HCT116 (cell line): ENCODE measurements at regions not wholly inside any gene's neighbourhood (a gene's known extent, or its start where the extent isn't known, plus 50 kb on each side); places are given as distances from the start of the nearest gene placed in this dataset.

ENCODE experiments used
- ATAC-seq: fragments of 200-7000 bp; cut with Tn5 transposase; 2 replicates; pipeline ENCODE4 v1.9.1; 2020; ENCODE audit warnings: mild to moderate bottlenecking, moderate library complexity
- BruUV-seq: library from RNA; stranded (reverse); fragments of 400-500 nt; replicated peaks from 2 replicates; lab custom pipeline; 2021; lab: Mats Ljungman, UMichigan
- CTCF ChIA-PET: fragments of 300-600 bp; sonication (Branson Sonifier 250); formaldehyde crosslinking; loops from one replicate; lab custom pipeline; 2021; ENCODE audit warnings: antibody characterized with exemption; lab: Charles Lee
- POLR2A ChIA-PET: fragments of 300-600, 350-600 bp; sonication (Branson Sonifier 250); formaldehyde crosslinking; loops from one replicate; lab custom pipeline; 2021; ENCODE audit warnings: antibody characterized with exemption; lab: Charles Lee
- RAD21 ChIA-PET, 2 experiments: fragments of 300-600 bp; sonication (Branson Sonifier 250); formaldehyde crosslinking; loops; one replicate each; lab custom pipeline; 2023; ENCODE audit warnings: low total read pairs in 2 of 2; ENCODE audit not compliant: uncharacterized antibody in 2 of 2, unreplicated experiment in 2 of 2, low non-redundant PET in 1 of 2; lab: Charles Lee
- DNase-seq: peaks from one replicate; pipeline ENCODE4 v3.0.0-alpha.2; 2010; ENCODE audit warnings: low read depth, low spot score
- H2AFZ ChIP-seq: fragments of 200-600 bp; shearing (Covaris generic), sonication (generic); 2 replicates; pipeline ENCODE4 v1.6.1; 2017; ENCODE audit warnings: low read depth, mixed run types, mixed read lengths, antibody characterized with exemption, low read length; ENCODE audit not compliant: poor library complexity, severe bottlenecking
- H3K27ac ChIP-seq: 2 replicates; pipeline ENCODE4 v1.5.1; 2012; ENCODE audit warnings: low read depth, low read length
- H3K27me3 ChIP-seq: fragments of 200-600 bp; sonication (generic); 2 replicates; pipeline ENCODE4 v1.6.1; 2016; ENCODE audit warnings: mixed run types, low read length, mixed read lengths; ENCODE audit not compliant: insufficient read depth
- H3K36me3 ChIP-seq, 2 experiments: fragments of 200-500 bp in 1 of 2; fragments of 200-600 bp in 1 of 2; sonication (Bioruptor generic) in 1 of 2; sonication (generic) in 1 of 2; 2 replicates each; pipeline versions ENCODE4 v1.5.1 to v1.6.1; 2014 to 2016; ENCODE audit warnings: low read length in 2 of 2, inconsistent platforms in 1 of 2, mixed read lengths in 1 of 2, mixed run types in 1 of 2; ENCODE audit not compliant: insufficient read depth in 2 of 2, control insufficient read depth in 1 of 2
- H3K4me1 ChIP-seq, 2 experiments: fragments of 200-600 bp in 1 of 2; sonication (generic) in 1 of 2; 2 replicates each; pipeline versions ENCODE4 v1.5.1 to v1.6.1; 2012 to 2017; ENCODE audit warnings: low read length in 2 of 2, inconsistent platforms in 1 of 2, mild to moderate bottlenecking in 1 of 2, mixed read lengths in 1 of 2, mixed run types in 1 of 2, moderate library complexity in 1 of 2; ENCODE audit not compliant: insufficient read depth in 2 of 2, control insufficient read depth in 1 of 2
- H3K4me2 ChIP-seq: fragments of 200-600 bp; sonication (generic); 2 replicates; pipeline ENCODE4 v1.6.1; 2017; ENCODE audit warnings: mixed run types, low read length, mixed read lengths
- H3K4me3 ChIP-seq, 2 experiments: fragments of 200-600 bp in 1 of 2; sonication (generic) in 1 of 2; replicated peaks in 1 of 2; 2 replicates each; pipeline ENCODE4 v1.5.1; 2011 to 2016; ENCODE audit warnings: low read length in 2 of 2, control low read depth in 1 of 2, low read depth in 1 of 2, mild to moderate bottlenecking in 1 of 2, mixed read lengths in 1 of 2, mixed run types in 1 of 2
- H3K79me2 ChIP-seq: fragments of 200-600 bp; sonication (generic); 2 replicates; pipeline ENCODE4 v1.6.1; 2017; ENCODE audit warnings: mild to moderate bottlenecking, mixed run types, low read length, moderate library complexity, mixed read lengths; ENCODE audit not compliant: insufficient read depth
- H3K9ac ChIP-seq: fragments of 200-600 bp; sonication (generic); 2 replicates; pipeline ENCODE4 v1.6.1; 2016; ENCODE audit warnings: low read length, mixed read lengths
- H3K9me2 ChIP-seq: fragments of 200-600 bp; sonication (generic), shearing (Covaris generic); 2 replicates; pipeline ENCODE4 v1.6.1; 2017; ENCODE audit warnings: mixed run types, mild to moderate bottlenecking, moderate library complexity; ENCODE audit not compliant: insufficient read depth
- H3K9me3 ChIP-seq, 2 experiments: fragments of 200-500 bp in 1 of 2; fragments of 200-600 bp in 1 of 2; sonication (Bioruptor generic) in 1 of 2; sonication (generic) in 1 of 2; 2 replicates each; pipeline ENCODE4 v1.6.1; 2014 to 2017; ENCODE audit warnings: low read length in 2 of 2, mixed read lengths in 2 of 2, inconsistent platforms in 1 of 2, low read depth in 1 of 2, mild to moderate bottlenecking in 1 of 2, mixed run types in 1 of 2, moderate library complexity in 1 of 2; ENCODE audit not compliant: control insufficient read depth in 1 of 2, insufficient read depth in 1 of 2
- H4K20me1 ChIP-seq: fragments of 200-600 bp; sonication (generic), shearing (Covaris generic); 2 replicates; pipeline ENCODE4 v1.6.1; 2017; ENCODE audit warnings: mixed run types, mild to moderate bottlenecking, moderate library complexity; ENCODE audit not compliant: insufficient read depth
- ATF3 ChIP-seq: IDR thresholded peaks from 2 replicates; pipeline ENCODE4 v1.6.1; 2012
- CEBPB ChIP-seq: IDR thresholded peaks from 2 replicates; pipeline ENCODE4 v1.6.1; 2012; ENCODE audit warnings: low read depth
- CTCF ChIP-seq, 3 experiments: fragments of 200-600 bp in 1 of 3; sonication (generic) in 1 of 3; IDR thresholded peaks in 2 of 3; conservative IDR thresholded peaks in 1 of 3; 2 replicates each; pipeline ENCODE4 v1.5.1; 2012 to 2017; ENCODE audit warnings: low read depth in 2 of 3, low read length in 2 of 3, antibody characterized with exemption in 1 of 3, borderline replicate concordance in 1 of 3, control low read depth in 1 of 3, mild to moderate bottlenecking in 1 of 3, mixed read lengths in 1 of 3, mixed run types in 1 of 3, moderate library complexity in 1 of 3; ENCODE audit not compliant: insufficient read depth in 1 of 3
- EZH2 ChIP-seq: fragments of 200-600 bp; sonication (generic); IDR thresholded peaks from 2 replicates; pipeline ENCODE4 v1.6.1; 2017; ENCODE audit warnings: antibody characterized with exemption, mixed run types
- FOSL1 ChIP-seq: IDR thresholded peaks from 2 replicates; pipeline ENCODE4 v1.6.1; 2012; ENCODE audit warnings: low read depth
- JUND ChIP-seq: IDR thresholded peaks from 2 replicates; pipeline ENCODE4 v1.6.1; 2012
- REST ChIP-seq: IDR thresholded peaks from 2 replicates; pipeline ENCODE4 v1.6.1; 2012; ENCODE audit warnings: low read depth
- SP1 ChIP-seq: IDR thresholded peaks from 2 replicates; pipeline ENCODE4 v1.6.1; 2012; ENCODE audit warnings: low read depth
- SRF ChIP-seq: IDR thresholded peaks from 2 replicates; pipeline ENCODE4 v1.6.1; 2012; ENCODE audit warnings: low read depth
- intact Hi-C: fragments of 100-400 bp; cut with micrococcal nuclease; formaldehyde crosslinking; loops from 2 replicates; pipeline ENCODE4 v1.10.0; 2022
- TF ChIP-seq, protein P1 (sequence below): IDR thresholded peaks from 2 replicates; pipeline ENCODE4 v1.6.1; 2011; ENCODE audit warnings: mild to moderate bottlenecking, low read length, moderate library complexity; ENCODE audit not compliant: insufficient replicate concordance; ENCODE audit errors: extremely low read depth

- TF ChIP-seq, protein P1, sequence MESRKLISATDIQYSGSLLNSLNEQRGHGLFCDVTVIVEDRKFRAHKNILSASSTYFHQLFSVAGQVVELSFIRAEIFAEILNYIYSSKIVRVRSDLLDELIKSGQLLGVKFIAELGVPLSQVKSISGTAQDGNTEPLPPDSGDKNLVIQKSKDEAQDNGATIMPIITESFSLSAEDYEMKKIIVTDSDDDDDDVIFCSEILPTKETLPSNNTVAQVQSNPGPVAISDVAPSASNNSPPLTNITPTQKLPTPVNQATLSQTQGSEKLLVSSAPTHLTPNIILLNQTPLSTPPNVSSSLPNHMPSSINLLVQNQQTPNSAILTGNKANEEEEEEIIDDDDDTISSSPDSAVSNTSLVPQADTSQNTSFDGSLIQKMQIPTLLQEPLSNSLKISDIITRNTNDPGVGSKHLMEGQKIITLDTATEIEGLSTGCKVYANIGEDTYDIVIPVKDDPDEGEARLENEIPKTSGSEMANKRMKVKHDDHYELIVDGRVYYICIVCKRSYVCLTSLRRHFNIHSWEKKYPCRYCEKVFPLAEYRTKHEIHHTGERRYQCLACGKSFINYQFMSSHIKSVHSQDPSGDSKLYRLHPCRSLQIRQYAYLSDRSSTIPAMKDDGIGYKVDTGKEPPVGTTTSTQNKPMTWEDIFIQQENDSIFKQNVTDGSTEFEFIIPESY, result no peak
- no peak for TF ChIP-seq CEBPB
These were observed 198.4 kb downstream of the PRDM2 start (continued) for GRCh38 chr1:13898406-13898805.

DNA sequence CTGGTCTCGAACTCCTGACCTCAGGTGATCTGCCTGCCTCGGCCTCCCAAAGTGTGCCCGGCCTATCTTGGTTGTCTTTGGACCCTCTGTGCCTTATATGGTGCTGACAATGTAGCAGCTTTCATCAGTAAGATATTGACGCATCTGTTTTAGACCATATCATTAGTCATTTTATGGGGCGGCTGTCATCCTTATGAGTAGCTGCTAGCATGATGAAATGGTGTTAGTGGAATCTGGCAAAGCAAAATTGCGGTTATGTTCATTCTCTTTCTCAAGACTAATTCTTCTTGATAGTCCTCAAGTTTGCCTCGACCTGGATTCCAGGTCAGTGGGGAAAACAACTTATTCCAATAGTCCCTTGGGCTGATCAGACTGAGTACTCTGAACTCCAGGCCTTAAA lies 199.9 kb downstream of the PRDM2 start:
- H3K4me2 ChIP-seq, result no peak overlapping the region
- DNase-seq (no peak), ATAC-seq (no peak)
- H3K27ac ChIP-seq, result no peak overlapping the region
- no peaks in the 10 kb centered on the region for H3K4me1 ChIP-seq
- no peaks in the 10 kb centered on the region for H3K79me2 ChIP-seq
- TF ChIP-seq SRF (no peak), REST (no peak), CTCF (IDR thresholded peaks at IDR 0.05 in 2 of 3, conservative IDR thresholded peaks at IDR 0.05 in 1 of 3; ENCODE audit: borderline replicate concordance in 1 of 3, insufficient read depth in 1 of 3, low read depth in 2 of 3, low read length in 2 of 3) (no peak), SP1 (no peak), EZH2 (no peak), FOSL1 (no peak), JUND (no peak), ATF3 (no peak)
- H3K9me3 ChIP-seq, result no peaks in the 10 kb centered on the region
- intact Hi-C loops, result no loop called here
- BruUV-seq, result no TSS peak
- POLR2A ChIA-PET, result no interaction called here
- H2AFZ ChIP-seq, result no peak overlapping the region
- no peaks in the 10 kb centered on the region for H3K27me3 ChIP-seq
- RAD21 ChIA-PET, result no interaction called here
- no peaks in the 10 kb centered on the region for H3K36me3 ChIP-seq
- H3K4me3 ChIP-seq, result no peak overlapping the region
- H4K20me1 ChIP-seq, result no peaks in the 10 kb centered on the region
- no peak overlapping the region for H3K9ac ChIP-seq
- CTCF ChIA-PET, result no interaction called here
- H3K9me2 ChIP-seq, result no peaks in the 10 kb centered on the region
